HG03378 (cell line): ENCODE measurements at regions not wholly inside any gene's neighbourhood (a gene's known extent, or its start where the extent isn't known, plus 50 kb on each side); places are given as distances from the start of the nearest gene placed in this dataset.
"Not testable (repeated sequence)": the region's sequence is repeated elsewhere in the genome, so short reads cannot be mapped to it uniquely, and the experiment has no call there.

Experiments used
- ATAC-seq: cut with Tn5 transposase; IDR thresholded peaks from one replicate; pipeline ENCODE4 v1.9.1; 2021; ENCODE audit warnings: mild to moderate bottlenecking, moderate library complexity; ENCODE audit not compliant: unreplicated experiment

DNA sequence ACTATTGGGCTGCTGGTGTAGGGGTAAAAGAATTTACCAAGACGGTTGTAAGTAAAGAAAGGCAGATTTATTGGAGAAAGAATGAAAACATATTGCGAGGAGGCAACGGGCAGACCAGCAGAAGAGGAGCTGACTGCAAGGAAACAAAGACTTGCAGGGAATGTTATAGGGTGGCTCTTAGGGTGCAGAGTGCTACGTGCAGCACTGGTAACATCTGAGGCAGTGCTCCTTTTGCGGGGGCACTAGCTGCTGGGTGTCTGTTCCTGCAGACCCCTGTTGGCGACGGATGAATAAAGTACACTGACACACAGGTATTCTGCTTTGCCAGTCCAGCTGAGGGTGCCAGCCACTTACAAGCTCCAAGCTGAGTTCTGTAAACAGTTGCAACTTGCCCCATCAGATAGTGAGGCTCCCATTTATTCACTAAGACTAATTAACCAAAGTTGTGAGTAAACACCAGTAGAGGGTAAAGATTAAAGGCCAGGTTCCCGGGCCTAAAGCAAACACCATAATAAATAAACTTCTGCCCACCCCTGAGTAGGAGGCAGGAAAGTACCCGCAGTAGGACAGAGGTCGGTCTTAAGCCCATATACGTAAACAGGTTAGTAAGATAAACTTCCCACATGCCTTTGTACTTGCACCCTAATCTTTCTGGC lies 140.2 kb upstream of the KCNK1 start:
- ATAC-seq: no peak

DNA sequence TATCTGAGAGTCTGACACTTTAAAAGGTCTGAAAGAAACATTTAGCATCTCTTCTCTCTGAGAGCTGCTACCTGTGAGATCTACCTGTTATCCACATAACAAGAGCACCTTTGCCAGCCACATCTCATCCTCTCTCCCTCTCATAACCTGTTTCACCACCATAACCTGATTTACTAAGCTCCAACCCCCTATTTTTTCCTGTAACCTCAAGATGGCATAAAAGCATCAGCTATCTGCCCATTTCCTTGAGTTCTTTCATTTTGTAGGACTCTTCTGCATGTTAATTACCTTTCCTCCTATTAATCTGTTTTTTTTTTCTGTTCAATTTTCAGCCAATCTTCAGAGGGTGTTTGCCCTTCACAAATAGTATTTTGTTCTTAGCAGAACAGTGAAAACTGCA lies 136.5 kb upstream of the KCNK1 start:
- ATAC-seq: no peak

DNA sequence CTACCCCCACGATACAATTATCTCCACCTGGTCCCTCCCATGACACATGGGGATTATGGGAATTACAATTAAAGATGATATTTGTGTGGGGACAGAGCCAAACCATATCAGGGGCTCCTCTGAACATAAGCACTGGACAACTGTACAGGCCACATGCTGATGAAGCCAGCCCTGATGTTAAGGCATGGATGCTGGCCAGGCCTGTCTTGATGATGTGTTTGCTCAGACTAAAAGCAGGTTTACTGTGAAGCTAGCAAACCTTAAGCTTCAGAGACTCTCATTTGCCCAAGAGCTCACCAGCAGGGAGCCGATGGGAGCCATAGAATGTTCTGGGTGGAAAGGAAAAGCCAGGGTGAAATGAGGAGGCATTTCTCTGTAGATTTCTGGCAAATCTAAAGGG lies 135.3 kb upstream of the KCNK1 start:
- ATAC-seq: no peak

DNA sequence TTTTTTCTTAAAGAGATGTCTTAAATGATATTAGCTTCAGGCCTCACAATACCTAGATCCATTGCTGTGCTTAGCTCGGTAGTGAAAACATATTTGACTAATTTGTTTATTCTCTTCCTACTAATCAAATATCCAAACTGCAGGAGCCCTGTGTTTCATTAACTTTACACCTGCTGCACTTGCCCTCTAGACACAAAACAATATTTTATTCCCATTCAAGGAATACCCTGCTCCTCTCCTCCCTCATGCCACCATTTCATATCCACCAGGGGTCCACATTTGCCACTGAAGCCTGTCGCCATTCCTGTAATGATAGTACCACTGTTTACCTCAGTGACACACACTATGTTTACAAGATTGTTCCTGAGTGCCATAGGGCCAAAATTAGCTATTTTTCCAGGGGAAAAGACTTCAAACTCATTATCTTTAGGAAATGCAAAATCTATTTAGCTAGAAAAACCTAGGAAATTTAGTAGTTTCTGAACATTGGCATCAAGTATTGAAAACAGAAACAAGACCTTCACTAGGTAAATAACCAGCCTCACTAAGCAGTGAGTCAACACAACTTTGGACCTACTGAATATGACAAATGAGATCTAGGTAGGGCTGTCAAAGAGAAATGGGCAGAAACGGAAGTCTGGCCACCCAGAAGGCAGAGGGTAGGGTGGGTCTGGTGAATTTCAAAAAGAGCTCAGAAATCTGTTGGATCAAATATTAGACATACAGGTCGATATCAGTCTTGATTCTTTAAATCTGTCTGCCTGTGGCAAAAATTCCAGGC lies 134.6 kb upstream of the KCNK1 start:
- no peak for ATAC-seq

DNA sequence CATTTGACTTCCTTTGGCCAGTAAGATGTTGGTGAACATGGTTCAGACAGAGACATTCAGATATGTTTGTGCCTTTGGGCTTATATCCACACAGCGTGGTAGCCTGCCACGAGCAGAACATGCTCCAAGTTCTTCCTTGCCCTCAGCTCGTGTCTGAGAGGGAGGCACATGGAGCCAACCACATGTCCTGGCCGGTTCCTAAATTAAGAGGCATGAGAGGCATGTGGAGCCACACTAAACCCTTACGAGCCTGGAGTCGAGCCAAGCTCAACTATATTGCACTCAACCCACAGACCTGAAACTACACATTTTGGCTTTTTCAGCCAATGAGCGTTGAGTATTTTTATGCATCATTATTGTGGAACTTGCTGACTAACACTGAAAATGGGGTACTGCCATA lies 133.7 kb upstream of the KCNK1 start:
- no peak for ATAC-seq

DNA sequence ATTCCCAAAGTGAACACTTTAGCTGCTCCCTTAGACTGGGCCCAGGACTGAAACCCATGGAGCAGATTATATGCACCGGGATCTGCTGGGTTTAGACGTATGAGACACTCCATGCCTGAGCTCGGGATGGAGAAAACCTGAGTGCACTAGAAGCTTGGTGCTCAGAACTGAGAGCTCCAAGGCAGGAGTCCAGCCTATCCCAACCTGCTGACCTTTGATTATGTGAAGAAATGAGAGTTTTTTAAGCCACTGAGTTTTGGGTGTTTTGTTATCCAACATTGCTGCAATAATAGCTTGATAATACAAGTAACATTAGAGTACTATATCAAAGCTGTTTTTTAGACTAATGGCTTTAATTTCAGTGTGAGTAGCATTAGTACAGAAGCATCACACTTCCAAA lies 131.5 kb upstream of the KCNK1 start:
- no peak for ATAC-seq

DNA sequence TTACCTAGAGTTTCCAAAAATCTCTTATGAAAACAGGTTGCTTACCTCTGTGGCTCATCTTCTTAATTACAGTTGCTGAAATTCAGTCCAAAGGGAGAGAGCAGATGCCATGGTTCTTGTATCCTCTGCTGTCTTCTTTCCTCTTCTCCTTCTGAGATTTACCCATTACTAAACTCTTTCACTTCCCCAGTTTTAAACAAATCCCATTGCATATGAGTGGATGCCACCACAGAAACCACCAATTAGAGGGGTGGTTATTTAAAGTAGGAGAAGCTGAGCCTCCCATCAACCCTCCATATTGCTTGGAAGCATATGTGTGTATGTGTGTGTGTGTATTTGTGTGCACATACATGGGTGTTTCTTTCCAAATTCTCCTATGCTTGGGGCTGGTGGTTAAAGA lies 128.5 kb upstream of the KCNK1 start:
- ATAC-seq: no peak

DNA sequence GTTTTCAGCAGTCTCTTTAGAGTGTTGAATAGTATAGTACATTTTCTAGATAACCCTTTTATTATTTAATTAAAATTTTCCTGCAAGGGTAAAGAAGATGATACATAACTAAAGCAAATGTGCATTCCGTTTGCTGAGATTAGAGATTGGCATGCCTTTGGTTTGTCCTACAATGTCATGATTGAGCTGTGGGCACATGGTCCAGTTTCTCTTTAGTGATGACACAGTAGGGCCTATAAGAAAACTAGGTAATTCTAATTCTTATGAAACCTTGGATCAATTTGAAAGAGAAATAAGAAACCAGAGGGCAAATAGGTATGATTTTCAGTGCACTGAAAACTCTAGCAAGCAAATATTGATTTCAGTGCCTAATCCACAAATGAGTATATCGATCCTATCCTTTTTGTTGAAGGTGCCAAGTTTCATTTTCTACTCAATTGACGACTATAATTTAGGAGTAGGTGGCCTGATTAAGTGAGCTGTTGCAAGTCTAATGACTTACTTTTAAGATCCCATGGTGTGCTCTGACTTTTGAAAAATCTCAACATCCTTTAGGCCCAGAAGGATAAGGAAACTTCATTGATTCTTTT lies 128.0 kb upstream of the KCNK1 start:
- no peak for ATAC-seq

DNA sequence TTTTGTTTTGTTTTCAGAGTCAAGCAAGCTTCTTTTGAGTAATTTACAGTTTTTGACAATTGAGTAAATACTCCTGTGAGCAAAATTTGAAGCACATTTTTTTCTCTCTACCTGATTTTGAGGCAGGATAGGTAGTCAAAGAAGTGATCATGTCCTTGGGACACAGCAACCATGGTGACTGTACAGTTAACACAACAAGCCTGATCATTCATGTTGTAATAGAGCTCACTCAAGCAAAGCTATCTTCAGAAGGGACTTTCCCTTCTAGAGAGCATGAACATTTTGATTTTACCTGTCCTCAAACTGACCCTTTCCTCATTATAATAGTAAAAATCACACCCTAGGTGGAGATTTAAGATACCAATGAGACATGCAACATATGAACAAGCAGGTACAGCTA lies 126.5 kb upstream of the KCNK1 start:
- ATAC-seq: no peak

DNA sequence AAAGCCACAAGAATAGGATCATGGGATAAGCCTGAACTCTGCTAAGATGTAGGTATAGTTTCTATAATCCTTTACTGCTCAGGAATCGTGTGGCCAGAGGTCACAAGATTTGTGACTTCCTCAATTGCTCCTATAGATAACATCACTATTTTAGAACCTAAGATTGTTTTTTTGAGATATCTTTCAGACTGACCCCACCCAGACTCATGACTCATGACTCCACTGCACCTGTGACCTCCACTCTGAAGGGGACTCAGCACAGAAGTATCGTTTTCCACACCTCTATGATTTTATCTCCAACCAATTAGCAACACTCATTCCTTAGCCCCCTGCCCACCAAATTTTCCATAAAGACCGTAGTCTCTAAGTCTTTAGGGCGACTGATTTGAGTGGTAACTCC lies 124.5 kb upstream of the KCNK1 start:
- ATAC-seq: no peak

DNA sequence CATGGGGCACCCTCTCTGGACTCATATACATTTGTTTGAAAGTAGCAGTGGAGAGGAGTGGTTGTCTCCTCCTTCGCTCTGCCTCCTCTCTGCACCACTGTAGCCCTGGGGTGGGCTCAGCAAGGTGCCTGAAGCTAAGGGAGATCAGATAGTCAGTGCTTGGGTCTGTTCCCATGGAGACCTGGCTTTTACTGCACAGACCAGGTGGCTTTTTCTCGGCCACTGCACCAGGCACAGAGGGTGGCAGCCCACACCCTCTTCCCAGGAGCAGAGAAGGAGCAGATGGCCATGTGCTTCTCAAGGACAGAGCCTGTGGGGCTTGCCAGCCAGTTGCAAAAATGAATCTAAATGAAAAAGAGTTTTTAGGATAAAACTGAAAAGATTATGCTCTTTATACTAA lies 123.4 kb upstream of the KCNK1 start:
- ATAC-seq: no peak

DNA sequence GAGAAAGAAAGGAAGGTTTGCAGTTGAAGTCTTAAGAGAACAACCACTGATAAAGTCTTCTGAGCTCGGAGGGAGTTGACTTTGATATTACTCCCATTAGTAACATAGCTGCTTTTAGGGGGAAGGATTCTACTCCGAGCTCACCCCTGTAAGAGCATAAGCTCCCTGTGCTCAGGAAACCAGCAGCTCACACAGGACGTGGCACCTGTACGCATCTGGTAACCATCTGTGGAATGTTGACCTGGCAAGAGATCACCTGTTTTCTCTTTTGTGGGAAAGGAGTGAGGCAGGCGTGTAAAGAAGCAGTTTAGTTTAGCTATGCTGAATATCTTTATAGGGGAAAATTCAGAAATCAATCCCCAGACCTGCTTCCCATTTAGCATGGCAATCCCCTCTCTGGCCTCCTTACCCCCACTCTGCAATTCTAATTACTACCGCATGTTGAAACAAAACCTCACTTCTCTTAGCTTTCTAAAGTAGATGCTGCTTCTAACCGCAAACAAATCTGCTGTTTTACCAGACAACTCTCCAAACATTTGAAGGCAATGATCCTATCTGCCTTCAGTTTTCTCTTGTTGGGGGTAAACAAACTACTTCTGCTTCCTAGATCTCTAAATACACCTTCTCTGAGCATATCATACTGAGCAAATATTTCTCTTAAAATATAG lies 121.8 kb upstream of the KCNK1 start:
- ATAC-seq: no peak

DNA sequence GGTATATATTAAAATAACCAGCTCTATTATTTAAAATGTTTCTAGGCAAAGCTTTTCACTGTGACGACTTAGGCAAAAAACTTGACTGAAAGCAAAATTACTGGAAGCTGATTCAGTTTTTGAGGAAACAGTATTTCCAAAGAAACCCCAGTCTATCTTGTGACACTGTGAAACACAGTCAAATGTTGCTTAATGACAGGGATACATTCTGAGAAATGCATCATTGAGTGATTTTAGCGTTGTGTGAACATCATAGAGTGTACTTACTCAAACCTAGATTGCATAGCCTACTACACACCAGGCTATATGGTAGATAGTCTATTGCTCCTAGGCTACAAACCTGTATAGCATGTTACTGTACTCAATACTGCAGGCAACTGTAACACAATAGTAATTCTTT lies 116.9 kb upstream of the KCNK1 start:
- ATAC-seq: no peak

DNA sequence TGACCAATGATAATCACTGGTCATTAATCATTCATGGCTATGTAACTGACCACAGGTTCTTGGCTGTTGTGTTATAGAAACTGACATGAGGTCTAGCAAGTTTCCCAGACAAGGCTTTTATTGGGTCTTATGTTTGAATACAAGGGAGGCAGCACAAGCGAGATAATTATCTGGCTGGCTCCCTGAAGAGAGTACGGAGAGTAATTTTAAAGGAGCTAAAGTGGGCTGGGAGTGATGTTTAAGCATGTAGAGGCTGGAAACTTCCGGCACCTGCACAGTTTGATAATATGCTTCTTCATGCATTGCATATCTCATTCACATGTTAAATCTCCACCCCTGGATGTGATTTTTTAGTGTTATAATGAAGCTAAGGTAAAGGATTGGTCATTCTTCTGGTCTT lies 116.2 kb upstream of the KCNK1 start:
- ATAC-seq: no peak

DNA sequence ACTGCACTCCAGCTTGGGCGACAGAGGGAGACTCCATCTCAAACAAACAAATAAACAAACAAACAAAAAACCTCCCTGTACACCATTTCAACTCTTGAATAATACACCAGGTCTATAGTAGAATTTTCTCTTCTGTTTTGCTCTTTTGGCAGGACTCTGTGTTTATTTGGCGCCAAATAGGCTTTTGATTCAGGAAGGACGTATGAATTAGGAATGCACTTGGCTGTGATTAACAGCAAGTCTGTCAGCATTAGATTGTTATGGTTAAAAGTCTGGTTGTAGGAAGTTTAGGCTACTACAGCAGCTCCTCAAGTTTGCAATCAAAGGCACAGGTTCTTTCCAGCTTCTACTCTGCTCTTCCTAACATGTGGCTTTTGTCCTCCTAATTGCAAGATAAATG lies 113.8 kb upstream of the KCNK1 start:
- no peak for ATAC-seq

DNA sequence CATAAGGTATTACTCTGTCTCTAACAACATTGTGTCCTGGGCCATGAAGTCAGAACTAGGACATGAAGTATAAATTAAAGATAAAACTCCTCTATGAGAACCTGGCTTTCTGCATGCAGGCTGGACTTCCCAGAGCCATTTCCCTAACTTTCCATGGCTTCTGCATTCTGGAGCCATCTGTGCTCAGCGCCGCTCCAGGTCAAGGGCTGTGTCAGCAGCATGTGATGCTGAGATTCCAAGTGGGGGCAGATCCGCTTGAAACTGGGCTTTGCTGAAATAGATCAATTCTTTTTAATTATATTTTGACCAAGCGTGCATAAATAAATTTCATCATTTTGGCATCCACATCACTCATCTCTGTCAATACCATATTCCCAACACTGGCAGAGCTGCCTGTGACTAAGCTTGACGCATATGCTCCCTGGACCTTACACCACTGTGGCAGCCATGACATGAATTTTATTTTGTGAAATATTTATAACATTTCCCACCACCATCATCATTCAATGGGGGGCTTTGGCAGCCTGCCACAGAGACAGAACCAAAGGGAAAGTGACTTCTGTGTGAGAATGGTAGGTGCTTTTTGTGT lies 110.4 kb upstream of the KCNK1 start:
- ATAC-seq: no peak

DNA sequence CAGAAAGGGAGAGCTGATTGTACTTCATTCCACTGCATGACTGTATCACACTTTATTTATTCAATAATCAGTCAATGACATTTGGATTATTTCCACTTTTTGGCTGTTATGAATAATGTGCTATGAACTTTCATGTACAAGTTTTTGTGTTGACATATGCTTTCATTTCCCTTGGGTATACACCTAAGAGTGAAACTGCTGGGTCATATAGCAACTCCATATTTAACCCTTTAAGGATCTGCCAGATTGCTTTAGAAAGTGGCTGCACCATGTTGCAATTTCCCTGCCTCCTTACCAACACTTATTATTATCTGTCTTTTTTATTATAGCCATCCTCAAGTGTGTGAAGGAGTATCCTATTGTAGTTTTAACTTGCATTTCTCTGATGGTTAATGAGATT lies 108.8 kb upstream of the KCNK1 start:
- no peak for ATAC-seq

DNA sequence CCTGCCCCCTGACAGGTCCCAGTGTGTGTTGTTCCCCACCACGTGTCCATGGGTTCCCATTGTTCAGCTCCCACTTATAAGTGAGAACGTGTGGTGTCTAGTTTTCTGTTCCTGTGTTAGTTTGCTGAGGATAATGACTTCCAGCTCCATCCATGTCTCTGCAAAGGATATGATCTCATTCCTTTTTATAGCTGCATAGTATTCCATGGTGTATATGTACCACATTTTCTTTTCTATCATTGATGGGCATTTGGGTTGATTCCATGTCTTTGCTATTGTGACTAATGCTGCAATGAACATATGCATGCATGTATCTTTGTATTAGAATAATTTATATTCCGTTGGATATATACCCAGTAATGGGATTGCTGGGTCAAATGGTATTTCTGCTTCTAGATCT lies 108.0 kb upstream of the KCNK1 start:
- ATAC-seq: not testable (repeated sequence)

DNA sequence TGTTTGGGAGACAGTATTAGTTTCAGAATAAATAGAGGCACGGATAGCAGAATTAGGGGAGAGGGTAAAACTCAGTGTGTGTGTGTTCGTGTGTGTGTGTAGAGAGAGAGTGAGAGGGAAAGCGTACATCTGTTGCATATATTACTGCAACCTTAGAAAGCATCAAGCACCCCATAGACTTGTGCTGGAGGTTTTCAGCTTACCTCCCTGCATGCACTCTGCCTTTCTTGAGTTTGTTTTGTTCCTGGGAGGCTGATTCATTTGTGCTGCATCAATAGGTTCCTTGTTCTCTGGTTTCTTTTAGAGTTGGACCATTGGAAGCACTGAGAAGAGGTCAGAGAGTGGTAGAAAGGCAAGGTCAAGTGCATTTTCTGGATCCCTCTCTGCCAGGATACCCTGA lies 104.4 kb upstream of the KCNK1 start:
- no peak for ATAC-seq

DNA sequence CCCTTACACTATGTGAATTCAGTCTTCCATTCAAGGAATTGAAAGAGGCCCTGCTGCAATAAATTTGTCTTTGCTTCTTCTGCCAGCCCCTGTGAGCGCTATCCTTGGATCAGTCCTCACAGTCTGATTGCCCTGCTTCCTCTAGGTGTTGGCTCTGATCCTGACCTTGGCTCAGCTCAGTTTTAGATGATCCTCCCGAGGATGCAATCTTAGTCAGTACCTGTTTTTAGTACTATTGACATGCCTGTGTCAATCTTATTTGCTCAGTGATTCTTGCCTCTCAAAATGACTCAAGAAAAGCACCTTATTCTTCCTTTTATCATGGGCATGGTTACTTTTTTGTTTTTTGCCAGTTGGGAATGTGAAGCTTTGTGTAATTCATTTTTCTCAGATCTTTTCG lies 101.4 kb upstream of the KCNK1 start:
- no peak for ATAC-seq

DNA sequence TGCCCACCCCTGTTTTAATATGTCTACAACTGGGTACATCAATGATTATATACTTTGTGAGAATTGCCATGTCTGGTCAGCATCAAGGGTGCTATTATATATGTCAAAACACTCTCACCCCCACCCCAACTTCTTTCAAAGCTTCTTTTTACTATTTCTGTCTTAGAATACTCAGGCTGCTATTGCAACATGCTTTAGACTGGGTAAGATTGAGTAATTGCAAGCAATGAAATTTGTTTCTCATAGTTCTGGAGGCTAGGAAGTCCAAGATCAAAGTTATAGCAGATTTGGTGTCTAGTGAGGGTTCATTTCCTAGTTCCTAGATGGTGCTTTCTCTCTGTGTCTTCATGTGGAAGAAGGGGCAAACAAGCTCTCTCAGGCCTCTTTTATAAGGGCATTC lies 100.5 kb upstream of the KCNK1 start:
- no peak for ATAC-seq
